Retinal pigment epithelial cell (primary cell): ENCODE measurements at regions not wholly inside any gene's neighbourhood (a gene's known extent, or its start where the extent isn't known, plus 50 kb on each side); places are given as distances from the start of the nearest gene placed in this dataset.
"Not testable (repeated sequence)": the region's sequence is repeated elsewhere in the genome, so short reads cannot be mapped to it uniquely, and the experiment has no call there.

Source experiments
- DNase-seq: peaks from one replicate; pipeline ENCODE4 v3.0.0-alpha.2; 2010; ENCODE audit warnings: low read depth
- H3K4me3 ChIP-seq: 2 replicates; pipeline ENCODE4 v1.5.1; 2011; ENCODE audit warnings: mild to moderate bottlenecking, low read length, control low read depth, moderate library complexity
- CTCF ChIP-seq: conservative IDR thresholded peaks from 2 replicates; pipeline ENCODE4 v1.5.1; 2011; ENCODE audit warnings: low read depth, low read length, control low read depth, inconsistent platforms

- TF ChIP-seq CTCF = no peak
- H3K4me3 ChIP-seq = no peak overlapping the region
- no peak for DNase-seq
These were observed 109.1 kb downstream of the AKR1D1 start for GRCh38 chr7:138185132-138185908.

- TF ChIP-seq CTCF = no peak
- H3K4me3 ChIP-seq = no peak overlapping the region
- peak; percentile 100 for DNase-seq
These were observed 110.7 kb downstream of the AKR1D1 start for GRCh38 chr7:138186951-138187351.

- H3K4me3 ChIP-seq = no peak overlapping the region
- TF ChIP-seq CTCF = no peak
- DNase-seq = no peak
These were observed 112.1 kb downstream of the AKR1D1 start for GRCh38 chr7:138188290-138188858.

- TF ChIP-seq CTCF = no peak
- no peak for DNase-seq
- H3K4me3 ChIP-seq = no peak overlapping the region
These were observed 118.3 kb downstream of the AKR1D1 start for GRCh38 chr7:138194567-138194966.

- no peak overlapping the region for H3K4me3 ChIP-seq
- DNase-seq = no peak
- no peak for TF ChIP-seq CTCF
These were observed 118.9 kb downstream of the AKR1D1 start for GRCh38 chr7:138195151-138195571.

- DNase-seq = peak; percentile 73
- not testable (repeated sequence) for H3K4me3 ChIP-seq
These were observed 120.3 kb downstream of the AKR1D1 start for GRCh38 chr7:138196503-138196946.

- DNase-seq = no peak
- H3K4me3 ChIP-seq = no peak overlapping the region
- TF ChIP-seq CTCF = no peak
These were observed 121.0 kb downstream of the AKR1D1 start for GRCh38 chr7:138196971-138197896.
